Naive thymus-derived CD8-positive, alpha-beta T cell (primary cell): ENCODE measurements at regions not wholly inside any gene's neighbourhood (a gene's known extent, or its start where the extent isn't known, plus 50 kb on each side); places are given as distances from the start of the nearest gene placed in this dataset.
"Not testable (repeated sequence)": the region's sequence is repeated elsewhere in the genome, so short reads cannot be mapped to it uniquely, and the experiment has no call there.

Experiments used
- ATAC-seq, 2 donors: fragments of 150-1000 bp; cut with Tn5 transposase in 1 of 2; sonication (Bioruptor Pico), chemical (Tn5 transposase) in 1 of 2; 1 replicate in 1 of 2; 2 replicates in 1 of 2; pipeline ENCODE4 v1.10.0; 2021; ENCODE audit warnings: mild to moderate bottlenecking in 2 of 2, moderate library complexity in 2 of 2
- POLR2A ChIA-PET: fragments of 350-600 bp; sonication (Branson Sonifier 250); formaldehyde crosslinking; loops from one replicate; lab custom pipeline; 2021; ENCODE audit warnings: antibody characterized with exemption; lab: Charles Lee
- DNase-seq, 10 donors: peaks; one replicate each; pipeline versions ENCODE4 v3.0.0 to v3.0.0-alpha.2; 2020 to 2022
- H3K27ac Mint-ChIP-seq, 10 donors: one replicate each; pipeline ENCODE4 v1.8.0; 2020 to 2022; ENCODE audit warnings: mild to moderate bottlenecking in 10 of 10, mixed read lengths in 10 of 10, moderate library complexity in 4 of 10, inconsistent platforms in 1 of 10
- H3K27me3 Mint-ChIP-seq, 5 donors: one replicate each; pipeline ENCODE4 v1.8.0; 2021 to 2022; ENCODE audit warnings: mixed read lengths in 5 of 5
- H3K36me3 Mint-ChIP-seq, 3 donors: one replicate each; pipeline ENCODE4 v1.8.0; 2020 to 2022; ENCODE audit warnings: mixed read lengths in 3 of 3, mild to moderate bottlenecking in 2 of 3, inconsistent platforms in 1 of 3
- H3K4me1 Mint-ChIP-seq, 4 donors: one replicate each; pipeline ENCODE4 v1.8.0; 2021 to 2022; ENCODE audit warnings: mixed read lengths in 4 of 4
- H3K4me3 Mint-ChIP-seq, 10 donors: one replicate each; pipeline ENCODE4 v1.8.0; 2020 to 2022; ENCODE audit warnings: mild to moderate bottlenecking in 10 of 10, mixed read lengths in 10 of 10, moderate library complexity in 6 of 10, inconsistent platforms in 1 of 10
- H3K9me3 Mint-ChIP-seq, 9 donors: one replicate each; pipeline ENCODE4 v1.8.0; 2020 to 2022; ENCODE audit warnings: mixed read lengths in 9 of 9, mild to moderate bottlenecking in 3 of 9, inconsistent platforms in 1 of 9, moderate library complexity in 1 of 9

- POLR2A ChIA-PET: no interaction called here
- no peak for DNase-seq
- H3K4me3 Mint-ChIP-seq: no peak overlapping the region
- ATAC-seq: no peak
- no peaks in the 10 kb centered on the region for H3K36me3 Mint-ChIP-seq
- peaks cover 0 to 2% (median 0%) of the 10 kb centered on the region in 9 donors for H3K9me3 Mint-ChIP-seq
- H3K27ac Mint-ChIP-seq: no peak overlapping the region
- H3K4me1 Mint-ChIP-seq: no peaks in the 10 kb centered on the region
- H3K27me3 Mint-ChIP-seq: peaks cover 7 to 50% (median 21%) of the 10 kb centered on the region in 5 donors
Measured at GRCh38 chr9:85487872-85488271, 253.9 kb downstream of the AGTPBP1 start.

- Mint-ChIP-seq H3K27me3 (peaks cover 12 to 40% (median 26%) of the 10 kb centered on the region in 5 donors), H3K4me3 (no peak overlapping the region), H3K36me3 (peaks cover 0 to 2% (median 0%) of the 10 kb centered on the region in 3 donors), H3K4me1 (no peaks in the 10 kb centered on the region), H3K9me3 (no peaks in the 10 kb centered on the region), H3K27ac (no peak overlapping the region)
- no peak for DNase-seq
- POLR2A ChIA-PET: no interaction called here
- no peak for ATAC-seq
Measured at GRCh38 chr9:85484235-85484634, 257.5 kb downstream of the AGTPBP1 start.

GRCh38 chr9:85483208-85483607 is 258.5 kb downstream of the AGTPBP1 start:
- H3K9me3 Mint-ChIP-seq: no peaks in the 10 kb centered on the region
- H3K4me1 Mint-ChIP-seq: no peaks in the 10 kb centered on the region
- peaks cover 0 to 2% (median 0%) of the 10 kb centered on the region in 3 donors for H3K36me3 Mint-ChIP-seq
- POLR2A ChIA-PET: no interaction called here
- no peak overlapping the region for H3K4me3 Mint-ChIP-seq
- no peak overlapping the region for H3K27ac Mint-ChIP-seq
- ATAC-seq (no peak), DNase-seq (no peak)
- H3K27me3 Mint-ChIP-seq: peaks cover 10 to 34% (median 24%) of the 10 kb centered on the region in 5 donors

- H3K4me3 Mint-ChIP-seq: no peak overlapping the region
- H3K4me1 Mint-ChIP-seq: no peaks in the 10 kb centered on the region
- POLR2A ChIA-PET: no interaction called here
- no peak overlapping the region for H3K27ac Mint-ChIP-seq
- DNase-seq (no peak), ATAC-seq (no peak)
- H3K27me3 Mint-ChIP-seq: peaks cover 10 to 31% (median 24%) of the 10 kb centered on the region in 5 donors
- H3K9me3 Mint-ChIP-seq: peaks cover 0 to 12% (median 3%) of the 10 kb centered on the region in 9 donors
- H3K36me3 Mint-ChIP-seq: peaks cover 0 to 4% (median 2%) of the 10 kb centered on the region in 3 donors
Measured at GRCh38 chr9:85479305-85479704, 262.4 kb downstream of the AGTPBP1 start.

GRCh38 chr9:85478847-85479246 is 262.9 kb downstream of the AGTPBP1 start:
- Mint-ChIP-seq H3K36me3 (peaks cover 0 to 5% (median 2%) of the 10 kb centered on the region in 3 donors), H3K4me1 (no peaks in the 10 kb centered on the region), H3K27me3 (peaks cover 10 to 29% (median 21%) of the 10 kb centered on the region in 5 donors), H3K27ac (no peak overlapping the region), H3K4me3 (no peak overlapping the region), H3K9me3 (peaks cover 0 to 15% (median 3%) of the 10 kb centered on the region in 9 donors)
- POLR2A ChIA-PET: no interaction called here
- ATAC-seq: no peak
- DNase-seq: no peak

- H3K36me3 Mint-ChIP-seq, ATAC-seq, POLR2A ChIA-PET, H3K27ac Mint-ChIP-seq, DNase-seq, H3K4me1 Mint-ChIP-seq, H3K4me3 Mint-ChIP-seq: not testable (repeated sequence)
- Mint-ChIP-seq H3K27me3 (peaks cover 4 to 20% (median 12%) of the 10 kb centered on the region in 5 donors), H3K9me3 (peaks cover 0 to 15% (median 3%) of the 10 kb centered on the region in 9 donors)
Measured at GRCh38 chr9:85474896-85475295, 266.9 kb downstream of the AGTPBP1 start.

- Mint-ChIP-seq H3K4me1 (no peaks in the 10 kb centered on the region), H3K9me3 (peaks cover 0 to 15% (median 3%) of the 10 kb centered on the region in 9 donors), H3K36me3 (peaks cover 0 to 5% (median 0%) of the 10 kb centered on the region in 3 donors), H3K4me3 (no peak overlapping the region), H3K27ac (no peak overlapping the region), H3K27me3 (peaks cover 0 to 9% (median 5%) of the 10 kb centered on the region in 5 donors)
- DNase-seq (no peak), ATAC-seq (no peak)
- POLR2A ChIA-PET: no interaction called here
Measured at GRCh38 chr9:85471791-85472190, 270.0 kb downstream of the AGTPBP1 start.

GRCh38 chr9:85469041-85469440 is 272.7 kb downstream of the AGTPBP1 start:
- H3K27me3 Mint-ChIP-seq: peaks cover 0 to 13% (median 5%) of the 10 kb centered on the region in 5 donors

GRCh38 chr9:85466834-85467233 is 274.9 kb downstream of the AGTPBP1 start:
- Mint-ChIP-seq H3K4me1 (no peaks in the 10 kb centered on the region), H3K4me3 (no peak overlapping the region), H3K36me3 (no peaks in the 10 kb centered on the region), H3K27me3 (peaks cover 0 to 22% (median 5%) of the 10 kb centered on the region in 5 donors), H3K9me3 (no peaks in the 10 kb centered on the region), H3K27ac (no peak overlapping the region)
- ATAC-seq (no peak), DNase-seq (no peak)
- POLR2A ChIA-PET: no interaction called here

More at GRCh38 chr9:85469041-85469440, 272.7 kb downstream of the AGTPBP1 start:
- Mint-ChIP-seq H3K27ac (peak overlapping the region in 1 of 10 donors; percentile 17), H3K4me3 (no peak overlapping the region), H3K4me1 (no peaks in the 10 kb centered on the region), H3K36me3 (no peaks in the 10 kb centered on the region), H3K9me3 (peaks cover 0 to 1% (median 0%) of the 10 kb centered on the region in 9 donors)
- no peak for DNase-seq
- POLR2A ChIA-PET: no interaction called here
- ATAC-seq: no peak

GRCh38 chr9:85458114-85458864 is 283.5 kb downstream of the AGTPBP1 start:
- POLR2A ChIA-PET, ATAC-seq: not testable (repeated sequence)

GRCh38 chr9:85453850-85454249 is 287.9 kb downstream of the AGTPBP1 start:
- no peak for DNase-seq
- H3K27ac Mint-ChIP-seq: no peak overlapping the region
- peaks cover 6 to 39% (median 15%) of the 10 kb centered on the region in 5 donors for H3K27me3 Mint-ChIP-seq
- no peaks in the 10 kb centered on the region for H3K36me3 Mint-ChIP-seq
- POLR2A ChIA-PET: no interaction called here
- H3K4me1 Mint-ChIP-seq: no peaks in the 10 kb centered on the region
- ATAC-seq: no peak
- no peak overlapping the region for H3K4me3 Mint-ChIP-seq
- peaks cover 0 to 10% (median 0%) of the 10 kb centered on the region in 9 donors for H3K9me3 Mint-ChIP-seq

More at GRCh38 chr9:85458114-85458864, 283.5 kb downstream of the AGTPBP1 start:
- H3K4me3 Mint-ChIP-seq, H3K4me1 Mint-ChIP-seq, H3K9me3 Mint-ChIP-seq, DNase-seq, H3K36me3 Mint-ChIP-seq: not testable (repeated sequence)
- peaks cover 2 to 27% (median 7%) of the 10 kb centered on the region in 5 donors for H3K27me3 Mint-ChIP-seq
- peak overlapping the region in 1 of 10 donors; percentile 29 for H3K27ac Mint-ChIP-seq

- H3K4me1 Mint-ChIP-seq: no peaks in the 10 kb centered on the region
- no peaks in the 10 kb centered on the region for H3K36me3 Mint-ChIP-seq
- H3K4me3 Mint-ChIP-seq: no peak overlapping the region
- H3K9me3 Mint-ChIP-seq: peaks cover 0 to 10% (median 0%) of the 10 kb centered on the region in 9 donors
- POLR2A ChIA-PET: no interaction called here
- DNase-seq (no peak), ATAC-seq (no peak)
- H3K27me3 Mint-ChIP-seq: peaks cover 6 to 39% (median 15%) of the 10 kb centered on the region in 5 donors
- H3K27ac Mint-ChIP-seq: no peak overlapping the region
Measured at GRCh38 chr9:85452841-85453240, 288.9 kb downstream of the AGTPBP1 start.

- Mint-ChIP-seq H3K27ac (no peak overlapping the region), H3K9me3 (peaks cover 0 to 13% (median 2%) of the 10 kb centered on the region in 9 donors), H3K36me3 (peaks cover 0 to under 1% (median 0%) of the 10 kb centered on the region in 3 donors), H3K27me3 (peaks cover 6 to 37% (median 15%) of the 10 kb centered on the region in 5 donors), H3K4me1 (no peaks in the 10 kb centered on the region), H3K4me3 (no peak overlapping the region)
- DNase-seq (no peak), ATAC-seq (no peak)
- POLR2A ChIA-PET: no interaction called here
Measured at GRCh38 chr9:85451680-85452079, 290.1 kb downstream of the AGTPBP1 start.
